Spinal cord (tissue), 9 donors: ENCODE measurements at regions not wholly inside any gene's neighbourhood (a gene's known extent, or its start where the extent isn't known, plus 50 kb on each side); places are given as distances from the start of the nearest gene placed in this dataset.

Experiments used
- DNase-seq, 6 donors: peaks; one replicate each; pipeline versions ENCODE4 v3.0.0 to v3.0.0-alpha.2; 2013 to 2015; ENCODE audit warnings: low spot score in 6 of 6, low read depth in 4 of 6
- H3K27ac ChIP-seq: one replicate; pipeline ENCODE4 v1.5.1; 2013; ENCODE audit warnings: low read depth, low read length, control low read depth
- H3K27me3 ChIP-seq: one replicate; pipeline ENCODE4 v1.6.1; 2013; ENCODE audit warnings: low read length; ENCODE audit not compliant: control insufficient read depth, insufficient read depth
- H3K36me3 ChIP-seq: one replicate; pipeline ENCODE4 v1.6.1; 2013; ENCODE audit warnings: low read length; ENCODE audit not compliant: control insufficient read depth, insufficient read depth
- H3K4me1 ChIP-seq: one replicate; pipeline ENCODE4 v1.6.1; 2013; ENCODE audit warnings: low read length; ENCODE audit not compliant: control insufficient read depth, insufficient read depth
- H3K4me3 ChIP-seq: one replicate; pipeline ENCODE4 v1.5.1; 2013; ENCODE audit warnings: low read depth, low read length, control low read depth
- H3K9me3 ChIP-seq: one replicate; pipeline ENCODE4 v1.6.1; 2013; ENCODE audit warnings: low read length; ENCODE audit not compliant: control insufficient read depth, insufficient read depth
- WGBS: methylation state at CpG from one replicate; pipeline ENCODE4 v1.1.5; 2013; ENCODE audit warnings: missing lambda C conversion rate; ENCODE audit not compliant: insufficient coverage; 5-methylcytosine and 5-hydroxymethylcytosine counted together
- donor health status: healthy.

GRCh38 chr9:30995956-30996738 is 1388.3 kb upstream of the ACO1 start:
- no peaks in the 10 kb centered on the region for H3K9me3 ChIP-seq
- no peaks in the 10 kb centered on the region for H3K27me3 ChIP-seq
- H3K4me1 ChIP-seq = no peaks in the 10 kb centered on the region
- no peak overlapping the region for H3K4me3 ChIP-seq
- peak in 1 of 6 donors; percentile 8 for DNase-seq
- H3K36me3 ChIP-seq = no peaks in the 10 kb centered on the region
- H3K27ac ChIP-seq = no peak overlapping the region
- no CpG with 5 or more reads among the region's 5 CpGs for WGBS

GRCh38 chr9:30996761-30997160 is 1387.7 kb upstream of the ACO1 start:
- no peaks in the 10 kb centered on the region for H3K36me3 ChIP-seq
- H3K4me3 ChIP-seq = no peak overlapping the region
- WGBS = no CpG with 5 or more reads among the region's 1 CpG
- no peak for DNase-seq
- no peaks in the 10 kb centered on the region for H3K9me3 ChIP-seq
- no peaks in the 10 kb centered on the region for H3K4me1 ChIP-seq
- no peaks in the 10 kb centered on the region for H3K27me3 ChIP-seq
- H3K27ac ChIP-seq = no peak overlapping the region

GRCh38 chr9:30997291-30997690 is 1387.2 kb upstream of the ACO1 start:
- no peaks in the 10 kb centered on the region for H3K27me3 ChIP-seq
- H3K4me1 ChIP-seq = no peaks in the 10 kb centered on the region
- DNase-seq = no peak
- no peaks in the 10 kb centered on the region for H3K9me3 ChIP-seq
- no peak overlapping the region for H3K27ac ChIP-seq
- no CpG with 5 or more reads among the region's 2 CpGs for WGBS
- no peak overlapping the region for H3K4me3 ChIP-seq
- no peaks in the 10 kb centered on the region for H3K36me3 ChIP-seq

DNA sequence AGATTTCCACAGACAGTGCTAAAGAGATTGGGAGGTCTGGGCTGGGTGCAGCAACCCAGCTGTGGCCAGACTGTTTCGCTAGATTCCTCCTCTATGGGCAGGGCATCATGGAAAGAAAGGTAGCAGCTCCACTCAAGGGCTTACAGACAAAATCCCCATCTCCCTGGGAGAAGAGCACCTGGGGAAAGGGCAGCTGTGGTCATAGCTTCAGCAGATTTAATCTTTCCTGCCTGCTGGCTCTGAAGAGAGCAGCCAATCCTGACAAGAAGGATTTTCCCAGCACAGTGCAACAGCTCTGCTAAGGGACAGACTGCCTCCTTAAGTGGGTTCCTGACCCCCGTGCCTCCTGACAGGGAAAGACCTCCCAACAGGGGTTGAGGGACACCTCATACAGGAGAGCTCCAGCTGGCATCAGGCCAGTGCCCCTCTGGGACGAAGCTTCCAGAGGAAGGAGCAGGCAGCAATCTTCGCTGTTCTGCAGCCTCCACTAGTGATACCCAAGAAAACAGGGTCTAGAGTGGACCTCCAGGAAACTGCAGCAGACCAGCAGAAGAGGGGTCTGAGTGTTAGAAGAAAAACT is 1379.3 kb upstream of the ACO1 start:
- Histone ChIP-seq H3K27ac (no peak overlapping the region), H3K9me3 (no peaks in the 10 kb centered on the region), H3K36me3 (no peaks in the 10 kb centered on the region), H3K4me1 (no peaks in the 10 kb centered on the region), H3K27me3 (no peaks in the 10 kb centered on the region), H3K4me3 (no peak overlapping the region)
- 100% methylated on average over 2 of the region's 4 CpGs for WGBS
- DNase-seq = no peak

- no peak for DNase-seq
- H3K4me1 ChIP-seq = no peaks in the 10 kb centered on the region
Observed at GRCh38 chr9:31013371-31013770, 1371.1 kb upstream of the ACO1 start.

GRCh38 chr9:31023847-31024246 is 1360.6 kb upstream of the ACO1 start:
- no peak overlapping the region for H3K27ac ChIP-seq
- 58% methylated on average over 3 of the region's 3 CpGs for WGBS

More at GRCh38 chr9:31013371-31013770, 1371.1 kb upstream of the ACO1 start:
- Histone ChIP-seq H3K9me3 (no peaks in the 10 kb centered on the region), H3K27me3 (no peaks in the 10 kb centered on the region), H3K36me3 (no peaks in the 10 kb centered on the region), H3K4me3 (no peak overlapping the region), H3K27ac (no peak overlapping the region)

GRCh38 chr9:31027678-31028077 is 1356.8 kb upstream of the ACO1 start:
- Histone ChIP-seq H3K36me3 (no peaks in the 10 kb centered on the region), H3K27me3 (no peaks in the 10 kb centered on the region), H3K4me1 (peaks cover 3% of the 10 kb centered on the region), H3K9me3 (no peaks in the 10 kb centered on the region), H3K27ac (no peak overlapping the region), H3K4me3 (no peak overlapping the region)
- no CpG with 5 or more reads among the region's 1 CpG for WGBS
- peak in 2 of 6 donors; percentile 6 to 17 for DNase-seq

More at GRCh38 chr9:31023847-31024246, 1360.6 kb upstream of the ACO1 start:
- Histone ChIP-seq H3K36me3 (no peaks in the 10 kb centered on the region), H3K9me3 (no peaks in the 10 kb centered on the region), H3K27me3 (no peaks in the 10 kb centered on the region), H3K4me1 (no peaks in the 10 kb centered on the region), H3K4me3 (no peak overlapping the region)
- peak in 2 of 6 donors; percentile 4 to 79 for DNase-seq

DNA sequence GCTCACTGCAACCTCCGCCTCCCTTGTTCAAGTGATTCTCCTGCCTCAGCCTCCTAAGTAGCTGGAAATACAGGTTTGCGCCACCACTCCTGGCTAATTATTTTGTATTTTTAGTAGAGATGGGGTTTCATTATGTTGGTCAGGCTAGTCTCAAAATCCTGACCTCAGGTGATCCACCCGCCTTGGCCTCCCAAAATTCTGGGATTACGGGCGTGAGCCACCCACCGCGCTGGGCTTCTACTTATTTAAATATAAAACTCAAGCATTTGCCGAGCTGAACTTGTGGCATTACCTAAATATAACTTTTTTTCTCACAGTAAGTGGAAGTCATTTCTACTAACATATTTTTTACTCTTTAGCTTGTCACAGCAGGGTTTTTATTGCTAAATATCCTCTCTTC is 1356.3 kb upstream of the ACO1 start:
- DNase-seq = no peak
- no peaks in the 10 kb centered on the region for H3K27me3 ChIP-seq
- WGBS = 94% methylated on average over 2 of the region's 8 CpGs
- no peak overlapping the region for H3K27ac ChIP-seq
- H3K4me3 ChIP-seq = no peak overlapping the region
- no peaks in the 10 kb centered on the region for H3K36me3 ChIP-seq
- H3K9me3 ChIP-seq = no peaks in the 10 kb centered on the region
- H3K4me1 ChIP-seq = peaks cover 3% of the 10 kb centered on the region

DNA sequence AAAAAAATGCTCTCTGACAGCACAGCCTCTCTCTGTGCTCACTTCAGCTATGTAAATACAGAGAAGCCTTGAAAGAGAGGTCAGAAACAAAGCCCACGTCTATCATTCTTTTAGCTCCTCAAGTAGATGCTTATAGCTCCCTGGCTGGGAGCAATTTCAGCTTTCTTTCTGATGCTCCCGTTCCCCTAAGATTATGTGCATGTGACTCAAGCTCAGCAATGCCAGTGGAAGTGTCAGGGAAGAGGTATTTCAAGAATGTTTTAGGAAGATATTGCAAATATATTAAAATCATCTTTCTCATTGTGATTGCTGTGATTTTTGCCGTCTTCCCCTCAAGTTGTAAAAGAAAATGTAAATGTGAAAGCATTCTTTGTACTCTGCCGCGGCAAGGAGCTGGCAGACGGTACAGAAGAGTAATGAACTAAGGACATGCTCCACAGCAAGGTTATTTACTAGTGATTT is 1353.7 kb upstream of the ACO1 start:
- Histone ChIP-seq H3K27me3 (no peaks in the 10 kb centered on the region), H3K4me3 (no peak overlapping the region), H3K36me3 (no peaks in the 10 kb centered on the region), H3K4me1 (peaks cover 3% of the 10 kb centered on the region), H3K27ac (no peak overlapping the region), H3K9me3 (no peaks in the 10 kb centered on the region)
- WGBS = 6% methylated on average over 5 of the region's 6 CpGs
- peak in 3 of 6 donors; percentile 9 to 75 (median 59) for DNase-seq

DNA sequence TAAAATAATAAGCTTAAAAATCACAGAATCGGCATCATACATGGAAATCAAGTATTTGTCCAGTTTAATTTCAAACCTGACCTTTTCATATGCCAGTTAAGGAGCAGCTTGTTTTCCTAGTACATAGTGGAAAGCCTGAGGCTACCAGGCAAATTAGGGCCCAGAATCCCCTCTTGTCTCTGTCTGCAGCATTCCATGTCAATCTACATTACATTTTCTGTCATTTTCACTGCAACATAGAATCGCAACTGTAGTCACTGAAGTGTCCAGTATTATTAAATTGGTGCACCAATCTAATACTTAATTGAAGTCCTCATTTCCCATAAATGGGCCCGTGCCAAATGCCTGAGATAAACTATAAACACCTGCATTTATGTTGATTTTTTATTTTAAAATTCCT is 1352.2 kb upstream of the ACO1 start:
- no CpG with 5 or more reads among the region's 3 CpGs for WGBS
- no peak overlapping the region for H3K4me3 ChIP-seq
- peaks cover 3% of the 10 kb centered on the region for H3K4me1 ChIP-seq
- DNase-seq = peak in 1 of 6 donors; percentile 10
- H3K9me3 ChIP-seq = no peaks in the 10 kb centered on the region
- no peak overlapping the region for H3K27ac ChIP-seq
- H3K27me3 ChIP-seq = no peaks in the 10 kb centered on the region
- no peaks in the 10 kb centered on the region for H3K36me3 ChIP-seq
